ENCODE measurements at regions not wholly inside any gene's neighbourhood (a gene's known extent, or its start where the extent isn't known, plus 50 kb on each side); places are given as distances from the start of the nearest gene placed in this dataset.
"Not testable (repeated sequence)": the region's sequence is repeated elsewhere in the genome, so short reads cannot be mapped to it uniquely, and the experiment has no call there.

- no peak for DNase-seq
- H3K4me1 Mint-ChIP-seq, result peaks cover 3% of the 10 kb centered on the region
Measured at GRCh38 chr5:42037379-42037932, 112.4 kb downstream of the FBXO4 start.

GRCh38 chr5:42043400-42043799 is 118.3 kb downstream of the FBXO4 start:
- no peak overlapping the region for H3K27ac Mint-ChIP-seq
- no peaks in the 10 kb centered on the region for H3K36me3 Mint-ChIP-seq (ENCODE audit: low read depth)
- no peaks in the 10 kb centered on the region for H3K9me3 ChIP-seq (ENCODE audit: control insufficient read depth, low read length, poor library complexity, severe bottlenecking)
- DNase-seq (no peak), ATAC-seq (no peak)
- peaks cover 52% of the 10 kb centered on the region for H3K27me3 Mint-ChIP-seq
- H3K4me1 Mint-ChIP-seq, result peaks cover 3% of the 10 kb centered on the region
- H3K4me3 Mint-ChIP-seq, result no peak overlapping the region

More at GRCh38 chr5:42037379-42037932, 112.4 kb downstream of the FBXO4 start:
- no peak for ATAC-seq
- Mint-ChIP-seq H3K27me3 (peaks cover 58% of the 10 kb centered on the region), H3K27ac (no peak overlapping the region), H3K36me3 (ENCODE audit: low read depth) (no peaks in the 10 kb centered on the region), H3K4me3 (no peak overlapping the region)
- no peaks in the 10 kb centered on the region for H3K9me3 ChIP-seq (ENCODE audit: control insufficient read depth, low read length, poor library complexity, severe bottlenecking)

DNA sequence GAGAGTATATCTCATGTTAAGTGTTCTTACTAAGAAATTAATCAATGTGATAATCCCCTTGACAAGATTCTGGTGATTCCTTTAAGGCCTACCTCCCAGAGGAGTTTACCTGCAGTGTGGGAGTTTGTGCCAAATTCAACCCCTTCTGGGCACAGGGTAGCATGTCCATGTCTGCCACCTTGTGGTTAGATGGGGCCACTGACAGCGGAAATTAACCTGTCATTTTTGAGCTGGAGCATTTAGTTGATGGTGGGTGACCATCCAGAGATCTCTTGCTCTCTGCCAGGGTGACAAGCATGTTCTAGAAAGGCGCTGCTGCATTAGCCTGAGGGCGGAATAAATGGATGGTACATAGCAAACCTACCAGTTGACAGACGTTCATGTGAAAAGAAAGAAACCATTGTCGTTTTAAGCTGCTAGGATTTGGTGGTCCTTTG is 132.2 kb downstream of the FBXO4 start:
- Mint-ChIP-seq H3K4me3 (no peak overlapping the region), H3K4me1 (no peaks in the 10 kb centered on the region), H3K36me3 (ENCODE audit: low read depth) (no peaks in the 10 kb centered on the region), H3K27me3 (peaks cover 26% of the 10 kb centered on the region), H3K27ac (no peak overlapping the region)
- no peaks in the 10 kb centered on the region for H3K9me3 ChIP-seq (ENCODE audit: control insufficient read depth, low read length, poor library complexity, severe bottlenecking)
- ATAC-seq (peak; percentile 88), DNase-seq (peak in 2 of 3 donors; percentile 23 to 42)

GRCh38 chr5:42059291-42059690 is 134.2 kb downstream of the FBXO4 start:
- no peak for ATAC-seq
- H3K27me3 Mint-ChIP-seq, result peaks cover 18% of the 10 kb centered on the region

DNA sequence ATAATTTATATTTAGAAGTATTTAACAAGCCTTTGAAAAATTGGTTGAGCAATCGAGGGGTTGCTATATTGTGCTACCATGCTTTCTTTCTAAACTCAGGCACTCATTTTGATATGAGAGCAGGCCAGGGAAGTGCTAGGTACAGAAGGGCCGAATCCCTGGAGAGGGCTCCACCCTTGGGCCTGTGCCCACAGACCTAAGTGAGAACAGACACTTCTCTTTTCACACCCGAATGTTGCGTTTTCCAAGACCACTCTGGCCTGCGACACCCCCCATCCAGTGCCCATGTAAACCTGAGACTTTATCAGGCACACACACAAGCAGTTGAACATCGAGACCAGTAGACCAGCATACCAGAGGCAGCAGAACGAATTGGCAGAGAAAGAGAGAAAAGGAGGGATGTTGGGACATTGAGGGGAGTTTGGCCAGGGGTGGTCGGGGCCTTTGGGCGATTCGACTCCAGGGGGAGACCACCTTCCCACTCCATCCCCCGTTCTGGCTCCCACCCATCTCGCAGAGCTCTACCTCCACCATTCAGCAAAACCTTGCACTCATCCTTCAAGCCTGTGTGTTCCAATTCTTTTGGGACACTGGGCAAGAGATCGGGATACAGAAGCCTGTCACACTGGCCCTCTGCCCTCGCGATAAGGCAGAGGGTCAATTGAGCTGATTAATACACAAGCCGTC is 134.8 kb downstream of the FBXO4 start:
- ATAC-seq, result no peak

More at GRCh38 chr5:42059291-42059690, 134.2 kb downstream of the FBXO4 start:
- Mint-ChIP-seq H3K4me3 (no peak overlapping the region), H3K27ac (no peak overlapping the region), H3K4me1 (no peaks in the 10 kb centered on the region), H3K36me3 (ENCODE audit: low read depth) (no peaks in the 10 kb centered on the region)
- H3K9me3 ChIP-seq (ENCODE audit: control insufficient read depth, low read length, poor library complexity, severe bottlenecking), result no peaks in the 10 kb centered on the region
- DNase-seq, result no peak

DNA sequence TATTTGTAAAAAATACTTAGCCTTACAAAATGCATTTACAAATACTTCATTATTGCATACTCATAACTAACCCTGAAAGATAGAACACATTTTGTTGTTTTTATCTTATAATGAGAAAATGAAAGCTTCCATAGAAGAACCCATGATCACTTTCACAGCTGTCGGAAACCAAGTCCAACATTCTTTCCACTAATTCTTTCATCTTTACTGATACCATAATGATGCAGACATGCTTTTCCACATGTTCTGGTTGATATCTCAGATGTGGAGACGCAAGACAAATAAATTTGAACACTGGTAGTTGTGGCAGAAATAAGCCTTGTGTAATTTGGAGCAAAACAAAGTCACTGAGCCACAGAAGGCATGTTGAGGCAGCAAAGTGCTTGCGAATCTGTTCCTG is 136.0 kb downstream of the FBXO4 start:
- Mint-ChIP-seq H3K4me1 (no peaks in the 10 kb centered on the region), H3K27me3 (peaks cover 18% of the 10 kb centered on the region), H3K36me3 (ENCODE audit: low read depth) (no peaks in the 10 kb centered on the region), H3K4me3 (no peak overlapping the region), H3K27ac (no peak overlapping the region)
- DNase-seq, result no peak
- no peak for ATAC-seq
- H3K9me3 ChIP-seq (ENCODE audit: control insufficient read depth, low read length, poor library complexity, severe bottlenecking), result no peaks in the 10 kb centered on the region

More for the DNA sequence above, 134.8 kb downstream of the FBXO4 start:
- Mint-ChIP-seq H3K27me3 (peaks cover 18% of the 10 kb centered on the region), H3K4me3 (no peak overlapping the region), H3K27ac (no peak overlapping the region), H3K4me1 (no peaks in the 10 kb centered on the region), H3K36me3 (ENCODE audit: low read depth) (no peaks in the 10 kb centered on the region)
- no peak for DNase-seq
- H3K9me3 ChIP-seq (ENCODE audit: control insufficient read depth, low read length, poor library complexity, severe bottlenecking), result no peaks in the 10 kb centered on the region

- Mint-ChIP-seq H3K4me1 (no peaks in the 10 kb centered on the region), H3K36me3 (ENCODE audit: low read depth) (no peaks in the 10 kb centered on the region), H3K4me3 (no peak overlapping the region), H3K27me3 (peaks cover 9% of the 10 kb centered on the region), H3K27ac (no peak overlapping the region)
- ATAC-seq (no peak), DNase-seq (no peak)
- no peaks in the 10 kb centered on the region for H3K9me3 ChIP-seq (ENCODE audit: control insufficient read depth, low read length, poor library complexity, severe bottlenecking)
Measured at GRCh38 chr5:42064821-42065220, 139.7 kb downstream of the FBXO4 start.

- no peaks in the 10 kb centered on the region for H3K9me3 ChIP-seq (ENCODE audit: control insufficient read depth, low read length, poor library complexity, severe bottlenecking)
- H3K36me3 Mint-ChIP-seq (ENCODE audit: low read depth), result no peaks in the 10 kb centered on the region
- H3K27ac Mint-ChIP-seq, result no peak overlapping the region
- no peak overlapping the region for H3K4me3 Mint-ChIP-seq
- ATAC-seq (no peak), DNase-seq (no peak)
- H3K4me1 Mint-ChIP-seq, result no peaks in the 10 kb centered on the region
- H3K27me3 Mint-ChIP-seq, result no peaks in the 10 kb centered on the region
Measured at GRCh38 chr5:42066131-42066530, 141.1 kb downstream of the FBXO4 start.

DNA sequence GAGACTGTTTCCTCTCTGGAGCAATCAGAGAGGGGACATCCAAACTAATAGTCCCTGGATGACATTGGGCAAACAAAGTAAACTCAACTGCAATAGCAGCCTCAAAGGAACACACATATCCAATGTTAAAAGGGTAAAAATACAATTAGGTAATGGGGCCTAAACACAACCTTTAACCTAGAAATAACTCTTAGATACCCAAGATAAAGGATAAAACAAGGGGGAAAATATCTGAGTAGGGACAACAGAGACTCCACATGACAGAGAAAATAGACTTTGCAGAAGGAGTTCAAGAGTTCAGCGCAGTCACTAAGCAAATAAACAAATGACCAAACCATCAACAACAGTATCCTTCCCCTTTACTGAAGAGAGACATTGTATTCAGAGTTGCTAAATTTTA is 149.3 kb downstream of the FBXO4 start:
- Mint-ChIP-seq H3K27ac (no peak overlapping the region), H3K4me3 (no peak overlapping the region), H3K36me3 (ENCODE audit: low read depth) (no peaks in the 10 kb centered on the region), H3K27me3 (peaks cover 20% of the 10 kb centered on the region), H3K4me1 (no peaks in the 10 kb centered on the region)
- H3K9me3 ChIP-seq (ENCODE audit: control insufficient read depth, low read length, poor library complexity, severe bottlenecking), result no peaks in the 10 kb centered on the region
- ATAC-seq, result no peak
- DNase-seq, result no peak

DNA sequence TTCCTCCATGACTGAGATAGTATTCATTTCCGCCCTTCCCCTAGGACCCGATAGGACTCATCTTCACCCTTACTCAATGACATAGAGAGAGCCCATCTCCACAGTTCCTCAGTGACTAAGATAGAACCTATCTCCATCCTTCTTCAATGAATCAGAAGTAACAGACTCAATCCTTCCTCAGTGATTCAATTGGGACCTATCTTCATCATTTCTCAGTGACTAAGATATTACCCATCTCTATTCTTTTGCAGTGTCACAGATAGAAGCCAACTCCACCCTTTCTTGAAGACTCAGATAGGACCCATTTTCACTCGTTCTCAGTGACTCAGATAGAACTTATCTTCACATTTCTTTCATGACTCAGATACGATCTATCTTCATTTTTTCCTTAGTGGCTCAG is 164.6 kb downstream of the FBXO4 start:
- Mint-ChIP-seq H3K27ac (no peak overlapping the region), H3K4me3 (no peak overlapping the region), H3K27me3 (no peaks in the 10 kb centered on the region), H3K4me1 (no peaks in the 10 kb centered on the region), H3K36me3 (ENCODE audit: low read depth) (no peaks in the 10 kb centered on the region)
- H3K9me3 ChIP-seq (ENCODE audit: control insufficient read depth, low read length, poor library complexity, severe bottlenecking), result no peaks in the 10 kb centered on the region
- ATAC-seq (no peak), DNase-seq (no peak)

GRCh38 chr5:42090162-42090561 is 165.1 kb downstream of the FBXO4 start:
- no peak overlapping the region for H3K4me3 Mint-ChIP-seq
- no peaks in the 10 kb centered on the region for H3K4me1 Mint-ChIP-seq
- H3K27me3 Mint-ChIP-seq, result no peaks in the 10 kb centered on the region
- no peaks in the 10 kb centered on the region for H3K9me3 ChIP-seq (ENCODE audit: control insufficient read depth, low read length, poor library complexity, severe bottlenecking)
- no peak for DNase-seq
- no peak overlapping the region for H3K27ac Mint-ChIP-seq
- H3K36me3 Mint-ChIP-seq (ENCODE audit: low read depth), result no peaks in the 10 kb centered on the region
- ATAC-seq, result no peak

DNA sequence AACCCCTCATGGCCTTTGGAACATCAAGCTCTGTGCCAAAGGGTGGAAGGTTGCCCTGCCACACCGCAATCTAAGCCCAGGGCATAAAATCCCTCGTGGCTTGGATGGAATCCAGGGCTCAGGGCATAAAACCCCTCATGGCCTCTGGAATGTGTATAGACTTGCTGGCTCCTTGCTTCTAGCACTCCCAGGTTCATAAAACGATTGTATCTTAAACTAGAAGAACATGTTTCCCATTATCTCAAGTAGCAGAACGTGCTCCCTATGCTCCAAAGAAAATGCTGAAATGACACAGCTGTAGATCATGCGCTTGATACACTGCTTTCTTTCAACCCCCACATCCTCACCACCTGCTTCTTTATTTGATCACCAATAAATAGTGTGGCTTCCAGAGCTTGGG is 174.8 kb downstream of the FBXO4 start:
- not testable (repeated sequence) for H3K9me3 ChIP-seq (ENCODE audit: control insufficient read depth, low read length, poor library complexity, severe bottlenecking); H3K4me3 Mint-ChIP-seq; DNase-seq; H3K36me3 Mint-ChIP-seq (ENCODE audit: low read depth); ATAC-seq; H3K4me1 Mint-ChIP-seq; H3K27me3 Mint-ChIP-seq; H3K27ac Mint-ChIP-seq

- Mint-ChIP-seq H3K27me3 (peaks cover 11% of the 10 kb centered on the region), H3K4me1 (no peaks in the 10 kb centered on the region), H3K27ac (no peak overlapping the region), H3K4me3 (no peak overlapping the region), H3K36me3 (ENCODE audit: low read depth) (peaks cover 3% of the 10 kb centered on the region)
- ATAC-seq (no peak), DNase-seq (no peak)
- H3K9me3 ChIP-seq (ENCODE audit: control insufficient read depth, low read length, poor library complexity, severe bottlenecking), result no peaks in the 10 kb centered on the region
Measured at GRCh38 chr5:42108468-42108867, 183.4 kb downstream of the FBXO4 start.

- H3K27me3 Mint-ChIP-seq, result peaks cover 11% of the 10 kb centered on the region
- no peak overlapping the region for H3K27ac Mint-ChIP-seq
- DNase-seq, result no peak
- no peak overlapping the region for H3K4me3 Mint-ChIP-seq
- no peaks in the 10 kb centered on the region for H3K4me1 Mint-ChIP-seq
- no peaks in the 10 kb centered on the region for H3K9me3 ChIP-seq (ENCODE audit: control insufficient read depth, low read length, poor library complexity, severe bottlenecking)
- peaks cover 3% of the 10 kb centered on the region for H3K36me3 Mint-ChIP-seq (ENCODE audit: low read depth)
- ATAC-seq, result no peak
Measured at GRCh38 chr5:42109006-42109572, 184.0 kb downstream of the FBXO4 start.
